Gastrocnemius medialis (tissue), 4 donors: ENCODE measurements at regions not wholly inside any gene's neighbourhood (a gene's known extent, or its start where the extent isn't known, plus 50 kb on each side); places are given as distances from the start of the nearest gene placed in this dataset.

Experiments used
- CTCF ChIP-seq, 5 experiments: fragments of 450-650 bp in 3 of 5; fragments of 200-600 bp in 2 of 5; sonication (generic) in 2 of 5; IDR thresholded peaks in 4 of 5; conservative IDR thresholded peaks in 1 of 5; 1 replicate in 4 of 5; 2 replicates in 1 of 5; pipeline ENCODE4 v1.5.1; 2016 to 2019; ENCODE audit warnings: antibody characterized with exemption in 5 of 5, mild to moderate bottlenecking in 3 of 5, moderate library complexity in 3 of 5
- POLR2A ChIP-seq, 2 donors: fragments of 450-650 bp; IDR thresholded peaks; one replicate each; pipeline ENCODE4 v1.6.1; 2017; ENCODE audit warnings: antibody characterized with exemption in 2 of 2, mild to moderate bottlenecking in 2 of 2, moderate library complexity in 2 of 2

- no peak for TF ChIP-seq CTCF (IDR thresholded peaks at IDR 0.05 in 4 of 5, conservative IDR thresholded peaks at IDR 0.05 in 1 of 5)
- no peak for TF ChIP-seq POLR2A (IDR thresholded peaks at IDR 0.05)
Measured at GRCh38 chr6:156587751-156588301, 189.4 kb upstream of the ARID1B start.
